D721Med (cell line): ENCODE measurements at regions not wholly inside any gene's neighbourhood (a gene's known extent, or its start where the extent isn't known, plus 50 kb on each side); places are given as distances from the start of the nearest gene placed in this dataset.

Experiments used
- DNase-seq: peaks from one replicate; pipeline ENCODE4 v3.0.0; 2011; ENCODE audit warnings: low spot score; ENCODE audit not compliant: insufficient read length
- FAIRE-seq: peaks from 2 replicates; lab custom pipeline; 2011; peaks lifted over from hg19 to GRCh38; lab: Jason Lieb, UNC
- CTCF ChIP-seq: IDR thresholded peaks from 2 replicates; pipeline ENCODE4 v1.5.1; 2012; ENCODE audit warnings: mild to moderate bottlenecking, control low read depth; ENCODE audit not compliant: insufficient read depth; ENCODE audit errors: missing control alignments

- FAIRE-seq (no peak), DNase-seq (no peak)
Observed at GRCh38 chr2:57443973-57444521, 602.6 kb upstream of the VRK2 start.

GRCh38 chr2:57444752-57445430 lies 601.7 kb upstream of the VRK2 start:
- FAIRE-seq: no peak
- no peak for TF ChIP-seq CTCF
- no peak for DNase-seq

More at GRCh38 chr2:57443973-57444521, 602.6 kb upstream of the VRK2 start:
- no peak for TF ChIP-seq CTCF

- TF ChIP-seq CTCF: no peak
- FAIRE-seq (no peak), DNase-seq (no peak)
Observed at GRCh38 chr2:57448816-57449215, 597.8 kb upstream of the VRK2 start.

- no peak for DNase-seq
- no peak for TF ChIP-seq CTCF
- no peak for FAIRE-seq
Observed at GRCh38 chr2:57450170-57450569, 596.4 kb upstream of the VRK2 start.

GRCh38 chr2:57452634-57453033 lies 594.0 kb upstream of the VRK2 start:
- FAIRE-seq: no peak
- TF ChIP-seq CTCF: no peak
- no peak for DNase-seq

GRCh38 chr2:57453945-57454344 lies 592.7 kb upstream of the VRK2 start:
- no peak for FAIRE-seq
- no peak for DNase-seq
- no peak for TF ChIP-seq CTCF
